Ovary (tissue), 7 donors: ENCODE measurements at regions not wholly inside any gene's neighbourhood (a gene's known extent, or its start where the extent isn't known, plus 50 kb on each side); places are given as distances from the start of the nearest gene placed in this dataset.

Experiments used
- DNase-seq, 5 donors: peaks; one replicate each; pipeline ENCODE4 v3.0.0-alpha.2; 2019 to 2020
- H3K27ac ChIP-seq, 2 donors: fragments of 200-600 bp; one replicate each; pipeline versions ENCODE4 v1.5.1 to v1.8.0; 2019 to 2022
- H3K27me3 ChIP-seq: fragments of 200-600 bp; one replicate; pipeline ENCODE4 v1.8.0; 2022
- H3K36me3 ChIP-seq: fragments of 200-600 bp; sonication (generic); one replicate; pipeline ENCODE4 v1.5.1; 2019
- H3K4me1 ChIP-seq: one replicate; pipeline ENCODE4 v1.8.1; 2013; ENCODE audit warnings: mild to moderate bottlenecking, moderate library complexity; ENCODE audit not compliant: insufficient read depth
- H3K4me3 ChIP-seq: fragments of 200-600 bp; sonication (generic); one replicate; pipeline ENCODE4 v1.5.1; 2017
- H3K9me3 ChIP-seq, 2 donors: fragments of 200-600 bp in 1 of 2; sonication (generic) in 1 of 2; one replicate each; pipeline versions ENCODE4 v1.5.1 to v1.8.1; 2013 to 2019; ENCODE audit warnings: mild to moderate bottlenecking in 1 of 2, moderate library complexity in 1 of 2
- CTCF ChIP-seq, 3 donors: fragments of 450-650 bp in 2 of 3; fragments of 200-600 bp in 1 of 3; IDR thresholded peaks; one replicate each; pipeline versions ENCODE4 v1.5.1 to v1.8.0; 2016 to 2022; ENCODE audit warnings: antibody characterized with exemption in 3 of 3, mild to moderate bottlenecking in 1 of 3
- EP300 ChIP-seq: sonication (generic); formaldehyde crosslinking; IDR thresholded peaks from one replicate; pipeline ENCODE4 v1.6.1; 2017; ENCODE audit warnings: antibody characterized with exemption
- POLR2A ChIP-seq: fragments of 450-650 bp; IDR thresholded peaks from one replicate; pipeline ENCODE4 v1.6.1; 2017; ENCODE audit warnings: antibody characterized with exemption, mild to moderate bottlenecking, moderate library complexity
- WGBS, 3 donors: extraction: QIAGEN DNeasy Blood & Tissue Kit in 1 of 3; methylation state at CpG; one replicate each; pipeline versions ENCODE4 v1.1.5 to v1.1.7; 2013 to 2017; 5-methylcytosine and 5-hydroxymethylcytosine counted together
- intact Hi-C, 4 donors: fragments of 100-400 bp; cut with DNase I; formaldehyde crosslinking; loops; one replicate each; pipeline versions ENCODE4 v1.11.0 to v1.15.1; 2022 to 2023
- donor health status: DM: no; HTN: no; CAD: no; lungs with moderate emphysema.
- donor health status: DM: no; HTN: no; CAD: no.
- donor health status: Bipolar disorder and iron deficiency.
- donor health status: DM: no; HTN: no; CAD: no.
- donor health status: DM: yes; HTN: yes; CAD: no.

GRCh38 chr16:62978451-62978850, 942.2 kb upstream of the CDH8 start:
- intact Hi-C loops = no loop called here
- TF ChIP-seq CTCF (IDR thresholded peaks at IDR 0.05) = no peak
- TF ChIP-seq EP300 = no peak
- TF ChIP-seq POLR2A = no peak
- no peaks in the 10 kb centered on the region for H3K9me3 ChIP-seq
- H3K4me1 ChIP-seq = no peaks in the 10 kb centered on the region
- DNase-seq = no peak
- H3K27ac ChIP-seq = no peak overlapping the region
- H3K4me3 ChIP-seq = no peak overlapping the region
- no peaks in the 10 kb centered on the region for H3K27me3 ChIP-seq
- H3K36me3 ChIP-seq = no peaks in the 10 kb centered on the region

- Histone ChIP-seq H3K4me1 (no peaks in the 10 kb centered on the region), H3K27me3 (no peaks in the 10 kb centered on the region), H3K4me3 (no peak overlapping the region), H3K27ac (no peak overlapping the region), H3K9me3 (no peaks in the 10 kb centered on the region), H3K36me3 (no peaks in the 10 kb centered on the region)
- TF ChIP-seq CTCF (IDR thresholded peaks at IDR 0.05) (no peak), POLR2A (no peak), EP300 (no peak)
- 78 to 97% (median 82%) methylated on average over 1 of the region's 1 CpG for WGBS, 3 donors
- intact Hi-C loops = no loop called here
- DNase-seq = no peak
Measured at GRCh38 chr16:62977876-62978275, 941.6 kb upstream of the CDH8 start.

- Histone ChIP-seq H3K36me3 (no peaks in the 10 kb centered on the region), H3K4me1 (no peaks in the 10 kb centered on the region), H3K4me3 (no peak overlapping the region), H3K27me3 (no peaks in the 10 kb centered on the region), H3K27ac (no peak overlapping the region), H3K9me3 (no peaks in the 10 kb centered on the region)
- no peak for TF ChIP-seq POLR2A
- no peak for TF ChIP-seq EP300
- no peak for TF ChIP-seq CTCF (IDR thresholded peaks at IDR 0.05)
- intact Hi-C loops = no loop called here
- WGBS, 3 donors = 92 to 96% (median 95%) methylated on average over 1 of the region's 1 CpG
- no peak for DNase-seq
Measured at GRCh38 chr16:62974424-62974823, 938.2 kb upstream of the CDH8 start.

GRCh38 chr16:62970851-62971250, 934.6 kb upstream of the CDH8 start:
- Histone ChIP-seq H3K9me3 (no peaks in the 10 kb centered on the region), H3K4me3 (no peak overlapping the region), H3K36me3 (no peaks in the 10 kb centered on the region), H3K27ac (no peak overlapping the region), H3K4me1 (no peaks in the 10 kb centered on the region), H3K27me3 (no peaks in the 10 kb centered on the region)
- intact Hi-C loops = no loop called here
- DNase-seq = no peak
- TF ChIP-seq EP300 (no peak), POLR2A (no peak), CTCF (IDR thresholded peaks at IDR 0.05) (no peak)

- H3K36me3 ChIP-seq = no peaks in the 10 kb centered on the region
- no peaks in the 10 kb centered on the region for H3K4me1 ChIP-seq
- DNase-seq = no peak
- H3K27ac ChIP-seq = no peak overlapping the region
- TF ChIP-seq POLR2A (no peak), CTCF (IDR thresholded peaks at IDR 0.05) (no peak)
- H3K27me3 ChIP-seq = no peaks in the 10 kb centered on the region
- H3K9me3 ChIP-seq = no peaks in the 10 kb centered on the region
- intact Hi-C loops = no loop called here
- H3K4me3 ChIP-seq = no peak overlapping the region
Measured at GRCh38 chr16:62969711-62970318, 933.6 kb upstream of the CDH8 start.
